ENCODE measurements at regions not wholly inside any gene's neighbourhood (a gene's known extent, or its start where the extent isn't known, plus 50 kb on each side); places are given as distances from the start of the nearest gene placed in this dataset.
"Not testable (repeated sequence)": the region's sequence is repeated elsewhere in the genome, so short reads cannot be mapped to it uniquely, and the experiment has no call there.

- TF ChIP-seq, protein P1, sequence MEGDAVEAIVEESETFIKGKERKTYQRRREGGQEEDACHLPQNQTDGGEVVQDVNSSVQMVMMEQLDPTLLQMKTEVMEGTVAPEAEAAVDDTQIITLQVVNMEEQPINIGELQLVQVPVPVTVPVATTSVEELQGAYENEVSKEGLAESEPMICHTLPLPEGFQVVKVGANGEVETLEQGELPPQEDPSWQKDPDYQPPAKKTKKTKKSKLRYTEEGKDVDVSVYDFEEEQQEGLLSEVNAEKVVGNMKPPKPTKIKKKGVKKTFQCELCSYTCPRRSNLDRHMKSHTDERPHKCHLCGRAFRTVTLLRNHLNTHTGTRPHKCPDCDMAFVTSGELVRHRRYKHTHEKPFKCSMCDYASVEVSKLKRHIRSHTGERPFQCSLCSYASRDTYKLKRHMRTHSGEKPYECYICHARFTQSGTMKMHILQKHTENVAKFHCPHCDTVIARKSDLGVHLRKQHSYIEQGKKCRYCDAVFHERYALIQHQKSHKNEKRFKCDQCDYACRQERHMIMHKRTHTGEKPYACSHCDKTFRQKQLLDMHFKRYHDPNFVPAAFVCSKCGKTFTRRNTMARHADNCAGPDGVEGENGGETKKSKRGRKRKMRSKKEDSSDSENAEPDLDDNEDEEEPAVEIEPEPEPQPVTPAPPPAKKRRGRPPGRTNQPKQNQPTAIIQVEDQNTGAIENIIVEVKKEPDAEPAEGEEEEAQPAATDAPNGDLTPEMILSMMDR (IDR thresholded peaks at IDR 0.05; ENCODE audit: borderline replicate concordance, insufficient read depth, low read depth, low read length): no peak
Measured at GRCh38 chr15:70589728-70590127, 173.6 kb downstream of the UACA start.

DNA sequence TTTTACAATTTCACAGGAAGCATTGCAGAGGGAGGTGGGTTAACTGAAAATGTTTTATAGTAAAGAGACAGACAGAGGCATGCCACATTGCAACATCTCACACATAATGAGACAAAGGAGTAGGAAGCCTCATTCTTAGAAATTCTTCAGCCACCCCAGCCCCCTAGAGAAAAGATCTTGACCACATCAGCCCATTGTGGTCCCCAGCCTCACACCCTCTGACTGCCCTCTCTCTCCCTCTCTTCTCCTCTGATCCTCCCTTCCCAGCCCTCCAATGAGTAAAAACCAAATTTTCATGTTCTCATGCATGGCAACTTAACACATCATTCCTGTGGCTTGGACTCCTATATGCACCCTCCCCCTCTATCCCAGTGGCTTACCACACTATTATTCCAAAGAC is 174.1 kb downstream of the UACA start:
- TF ChIP-seq, protein P1 (IDR thresholded peaks at IDR 0.05; ENCODE audit: borderline replicate concordance, insufficient read depth, low read depth, low read length): no peak
- H3K4me3 ChIP-seq (ENCODE audit: low read depth, low read length): no peak overlapping the region

More at GRCh38 chr15:70589728-70590127, 173.6 kb downstream of the UACA start:
- no peak overlapping the region for H3K4me3 ChIP-seq (ENCODE audit: low read depth, low read length)

GRCh38 chr15:70588613-70589012 is 174.7 kb downstream of the UACA start:
- TF ChIP-seq, protein P1 (IDR thresholded peaks at IDR 0.05; ENCODE audit: borderline replicate concordance, insufficient read depth, low read depth, low read length): no peak
- no peak overlapping the region for H3K4me3 ChIP-seq (ENCODE audit: low read depth, low read length)

DNA sequence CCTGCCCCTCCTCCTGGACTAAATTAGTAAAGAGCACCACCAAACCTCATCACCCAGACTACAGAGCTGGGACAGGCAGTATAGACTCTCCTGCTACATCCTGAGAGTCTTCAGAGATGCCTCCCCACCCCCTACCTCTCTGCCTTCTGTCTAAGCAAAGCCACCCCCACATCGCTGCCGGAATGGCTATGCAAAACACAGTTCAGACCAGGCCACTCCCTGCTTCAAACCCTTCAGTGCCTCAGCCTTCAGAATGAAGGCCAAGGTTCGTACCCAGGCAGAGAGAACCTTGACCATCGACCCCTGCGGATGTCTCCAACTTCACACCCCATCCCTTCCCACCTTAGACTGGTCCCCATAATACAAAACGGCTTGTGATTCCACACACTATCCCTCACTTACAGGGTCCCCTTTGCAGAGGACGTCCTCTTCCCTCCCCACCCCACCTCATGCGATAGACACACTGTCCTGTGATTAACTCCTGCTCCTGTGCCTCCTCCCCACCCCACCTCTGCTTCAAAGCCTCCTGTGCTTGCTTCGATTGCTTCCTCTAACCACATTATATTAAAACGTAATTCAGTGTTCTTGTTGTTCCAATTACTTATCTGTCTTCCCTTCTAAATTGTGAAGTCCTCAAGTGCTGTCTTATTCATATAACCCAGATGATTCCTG is 175.3 kb downstream of the UACA start:
- TF ChIP-seq, protein P1 (IDR thresholded peaks at IDR 0.05; ENCODE audit: borderline replicate concordance, insufficient read depth, low read depth, low read length): no peak
- H3K4me3 ChIP-seq (ENCODE audit: low read depth, low read length): no peak overlapping the region

GRCh38 chr15:70587012-70587634 is 176.2 kb downstream of the UACA start:
- not testable (repeated sequence) for H3K4me3 ChIP-seq (ENCODE audit: low read depth, low read length)

GRCh38 chr15:70586241-70586640 is 177.1 kb downstream of the UACA start:
- H3K4me3 ChIP-seq (ENCODE audit: low read depth, low read length): no peak overlapping the region
- TF ChIP-seq, protein P1 (IDR thresholded peaks at IDR 0.05; ENCODE audit: borderline replicate concordance, insufficient read depth, low read depth, low read length): no peak

DNA sequence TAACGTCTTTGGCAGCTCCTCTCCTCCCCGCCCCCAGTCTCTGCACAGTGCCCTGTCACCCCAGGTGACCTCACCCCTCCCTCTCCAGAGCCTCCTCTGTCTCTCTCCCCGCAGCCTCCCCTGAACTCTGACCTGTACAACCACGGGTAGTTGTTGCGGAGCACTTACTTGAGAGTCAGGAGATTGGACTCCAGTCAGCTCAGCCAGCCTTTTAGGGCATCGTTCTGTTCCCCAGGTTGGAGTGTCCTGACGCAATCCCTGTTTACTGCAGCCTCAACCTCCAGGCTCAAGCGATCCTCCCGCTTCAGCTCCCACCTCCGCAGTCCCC is 177.7 kb downstream of the UACA start:
- TF ChIP-seq, protein P1 (IDR thresholded peaks at IDR 0.05; ENCODE audit: borderline replicate concordance, insufficient read depth, low read depth, low read length): no peak
- no peak overlapping the region for H3K4me3 ChIP-seq (ENCODE audit: low read depth, low read length)

Data from GM12875 (cell line).